ENCODE measurements at regions not wholly inside any gene's neighbourhood (a gene's known extent, or its start where the extent isn't known, plus 50 kb on each side); places are given as distances from the start of the nearest gene placed in this dataset.

GRCh38 chr6:43942011-43942442 is 172.0 kb downstream of the VEGFA start:
- no peak for DNase-seq (ENCODE audit: low spot score)
- Mint-ChIP-seq H3K27me3 (ENCODE audit: insufficient read depth) (peaks cover 4% of the 10 kb centered on the region), H3K4me3 (no peak overlapping the region), H3K4me1 (ENCODE audit: low read depth) (no peaks in the 10 kb centered on the region), H3K9me3 (peaks cover 21% of the 10 kb centered on the region), H3K36me3 (ENCODE audit: low read depth) (no peaks in the 10 kb centered on the region), H3K27ac (no peak overlapping the region)
- intact Hi-C loops (cut with micrococcal nuclease): no loop called here

DNA sequence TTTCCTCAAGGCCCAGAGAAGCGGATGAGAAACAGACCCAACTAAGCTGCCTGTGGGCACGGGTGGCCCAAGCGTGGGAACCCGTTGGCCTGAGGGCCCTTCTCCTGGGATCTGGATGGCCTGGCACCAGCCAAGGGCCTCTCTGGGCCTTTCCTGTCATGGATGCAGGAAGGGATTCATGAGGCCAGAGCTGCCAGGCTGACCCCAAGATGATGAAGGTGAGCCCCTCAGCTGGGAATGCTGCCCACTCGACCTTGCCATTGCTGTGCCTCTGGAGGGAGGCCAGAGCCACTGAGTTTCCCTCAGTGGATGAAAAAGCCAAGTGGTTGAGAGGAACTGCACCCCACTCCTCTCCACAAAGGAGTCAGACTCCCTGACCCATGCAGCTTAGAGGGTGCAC is 171.2 kb downstream of the VEGFA start:
- Mint-ChIP-seq H3K36me3 (ENCODE audit: low read depth) (no peaks in the 10 kb centered on the region), H3K4me1 (ENCODE audit: low read depth) (no peaks in the 10 kb centered on the region)

DNA sequence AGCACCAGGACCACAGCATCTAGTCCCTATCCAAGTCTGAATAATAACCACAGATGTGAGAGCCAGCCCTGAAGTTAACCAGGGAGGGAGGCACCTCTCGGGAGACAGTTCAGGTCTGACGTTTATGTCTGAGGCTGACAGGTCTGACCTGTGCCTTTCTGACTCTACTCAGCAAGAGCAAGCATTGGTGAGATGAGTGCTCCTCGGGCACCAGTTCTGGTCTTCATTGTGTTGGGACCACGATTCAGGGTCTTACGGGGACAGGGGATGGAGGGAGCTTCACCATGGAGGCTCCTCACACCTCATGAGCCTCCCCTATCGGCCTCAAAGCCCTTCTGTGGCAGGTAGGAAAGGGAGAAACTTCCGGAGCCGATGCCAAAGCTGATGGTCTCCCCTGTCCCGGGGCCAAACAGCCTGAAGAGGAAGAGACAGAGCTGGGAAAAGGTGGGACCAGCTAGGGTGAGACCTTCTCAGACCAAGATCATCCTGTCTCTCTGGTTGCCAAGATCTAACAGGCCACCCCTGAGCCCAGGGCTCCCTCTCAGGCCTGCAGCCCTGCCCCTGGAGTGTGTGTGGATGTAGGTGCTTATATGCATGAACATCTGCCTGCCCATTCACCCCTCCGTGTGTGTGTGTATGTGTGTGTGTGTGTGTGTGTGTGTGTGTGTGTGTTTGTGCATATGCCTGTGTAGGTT is 170.5 kb downstream of the VEGFA start:
- DNase-seq (ENCODE audit: low spot score): no peak
- H3K27me3 Mint-ChIP-seq (ENCODE audit: insufficient read depth): peaks cover 2% of the 10 kb centered on the region
- H3K4me1 Mint-ChIP-seq (ENCODE audit: low read depth): no peaks in the 10 kb centered on the region
- no peak overlapping the region for H3K27ac Mint-ChIP-seq
- no peak overlapping the region for H3K4me3 Mint-ChIP-seq
- no peaks in the 10 kb centered on the region for H3K36me3 Mint-ChIP-seq (ENCODE audit: low read depth)
- intact Hi-C loops (cut with micrococcal nuclease): no loop called here
- H3K9me3 Mint-ChIP-seq: peaks cover 15% of the 10 kb centered on the region

More for the DNA sequence above, 171.2 kb downstream of the VEGFA start:
- H3K4me3 Mint-ChIP-seq: no peak overlapping the region
- DNase-seq (ENCODE audit: low spot score): no peak
- peaks cover 2% of the 10 kb centered on the region for H3K27me3 Mint-ChIP-seq (ENCODE audit: insufficient read depth)
- intact Hi-C loops (cut with micrococcal nuclease): no loop called here
- peaks cover 15% of the 10 kb centered on the region for H3K9me3 Mint-ChIP-seq
- no peak overlapping the region for H3K27ac Mint-ChIP-seq

- DNase-seq (ENCODE audit: low spot score): no peak
- no peaks in the 10 kb centered on the region for H3K4me1 Mint-ChIP-seq (ENCODE audit: low read depth)
- intact Hi-C loops (cut with micrococcal nuclease): no loop called here
- no peak overlapping the region for H3K27ac Mint-ChIP-seq
- no peaks in the 10 kb centered on the region for H3K36me3 Mint-ChIP-seq (ENCODE audit: low read depth)
- H3K4me3 Mint-ChIP-seq: no peak overlapping the region
- H3K27me3 Mint-ChIP-seq (ENCODE audit: insufficient read depth): peaks cover 2% of the 10 kb centered on the region
- peaks cover 11% of the 10 kb centered on the region for H3K9me3 Mint-ChIP-seq
Observed at GRCh38 chr6:43940071-43940392, 170.0 kb downstream of the VEGFA start.

- Mint-ChIP-seq H3K4me1 (ENCODE audit: low read depth) (no peaks in the 10 kb centered on the region), H3K4me3 (no peak overlapping the region), H3K36me3 (ENCODE audit: low read depth) (no peaks in the 10 kb centered on the region), H3K27ac (no peak overlapping the region), H3K9me3 (peaks cover 6% of the 10 kb centered on the region), H3K27me3 (ENCODE audit: insufficient read depth) (peaks cover 2% of the 10 kb centered on the region)
- intact Hi-C loops (cut with micrococcal nuclease): no loop called here
- DNase-seq (ENCODE audit: low spot score): no peak
Observed at GRCh38 chr6:43939281-43940070, 169.5 kb downstream of the VEGFA start.

- Mint-ChIP-seq H3K36me3 (ENCODE audit: low read depth) (no peaks in the 10 kb centered on the region), H3K4me3 (no peak overlapping the region), H3K27me3 (ENCODE audit: insufficient read depth) (no peaks in the 10 kb centered on the region), H3K27ac (no peak overlapping the region), H3K4me1 (ENCODE audit: low read depth) (no peaks in the 10 kb centered on the region), H3K9me3 (no peaks in the 10 kb centered on the region)
- intact Hi-C loops (cut with micrococcal nuclease): no loop called here
- DNase-seq (ENCODE audit: low spot score): no peak
Observed at GRCh38 chr6:43938178-43939105, 168.4 kb downstream of the VEGFA start.

- no peak for DNase-seq (ENCODE audit: low spot score)
- Mint-ChIP-seq H3K4me3 (no peak overlapping the region), H3K4me1 (ENCODE audit: low read depth) (no peaks in the 10 kb centered on the region), H3K27ac (no peak overlapping the region), H3K36me3 (ENCODE audit: low read depth) (no peaks in the 10 kb centered on the region), H3K9me3 (no peaks in the 10 kb centered on the region), H3K27me3 (ENCODE audit: insufficient read depth) (no peaks in the 10 kb centered on the region)
- intact Hi-C loops (cut with micrococcal nuclease): no loop called here
Observed at GRCh38 chr6:43937236-43938177, 167.5 kb downstream of the VEGFA start.

DNA sequence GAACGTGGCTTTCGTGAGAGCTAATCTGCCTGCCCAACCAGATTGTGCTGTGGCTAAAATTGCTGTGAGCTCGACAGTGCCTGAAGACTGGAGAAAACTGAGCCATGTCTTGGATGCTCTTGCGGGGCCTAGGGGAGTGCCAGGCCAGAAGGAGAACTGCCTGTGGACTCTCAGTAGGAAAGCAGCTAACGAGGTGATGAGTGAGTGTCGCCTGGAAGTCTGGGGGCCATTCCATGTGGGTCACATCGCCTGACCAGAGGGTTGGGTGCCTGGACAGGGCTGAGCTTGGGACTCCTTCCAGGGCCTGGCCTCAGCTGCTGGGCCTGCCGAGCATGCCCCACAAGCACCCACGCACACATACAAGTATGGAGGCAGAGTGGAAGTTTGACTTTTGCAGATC is 166.5 kb downstream of the VEGFA start:
- H3K27me3 Mint-ChIP-seq (ENCODE audit: insufficient read depth): no peaks in the 10 kb centered on the region
- no peaks in the 10 kb centered on the region for H3K9me3 Mint-ChIP-seq
- intact Hi-C loops (cut with micrococcal nuclease): no loop called here
- no peaks in the 10 kb centered on the region for H3K36me3 Mint-ChIP-seq (ENCODE audit: low read depth)
- H3K4me3 Mint-ChIP-seq: no peak overlapping the region
- no peak overlapping the region for H3K27ac Mint-ChIP-seq
- no peaks in the 10 kb centered on the region for H3K4me1 Mint-ChIP-seq (ENCODE audit: low read depth)
- no peak for DNase-seq (ENCODE audit: low spot score)

- DNase-seq (ENCODE audit: low spot score): no peak
- no peak overlapping the region for H3K27ac Mint-ChIP-seq
- intact Hi-C loops (cut with micrococcal nuclease): no loop called here
- H3K4me3 Mint-ChIP-seq: no peak overlapping the region
- H3K36me3 Mint-ChIP-seq (ENCODE audit: low read depth): no peaks in the 10 kb centered on the region
- no peaks in the 10 kb centered on the region for H3K9me3 Mint-ChIP-seq
- no peaks in the 10 kb centered on the region for H3K27me3 Mint-ChIP-seq (ENCODE audit: insufficient read depth)
- H3K4me1 Mint-ChIP-seq (ENCODE audit: low read depth): no peaks in the 10 kb centered on the region
Observed at GRCh38 chr6:43935921-43936439, 166.0 kb downstream of the VEGFA start.

DNA sequence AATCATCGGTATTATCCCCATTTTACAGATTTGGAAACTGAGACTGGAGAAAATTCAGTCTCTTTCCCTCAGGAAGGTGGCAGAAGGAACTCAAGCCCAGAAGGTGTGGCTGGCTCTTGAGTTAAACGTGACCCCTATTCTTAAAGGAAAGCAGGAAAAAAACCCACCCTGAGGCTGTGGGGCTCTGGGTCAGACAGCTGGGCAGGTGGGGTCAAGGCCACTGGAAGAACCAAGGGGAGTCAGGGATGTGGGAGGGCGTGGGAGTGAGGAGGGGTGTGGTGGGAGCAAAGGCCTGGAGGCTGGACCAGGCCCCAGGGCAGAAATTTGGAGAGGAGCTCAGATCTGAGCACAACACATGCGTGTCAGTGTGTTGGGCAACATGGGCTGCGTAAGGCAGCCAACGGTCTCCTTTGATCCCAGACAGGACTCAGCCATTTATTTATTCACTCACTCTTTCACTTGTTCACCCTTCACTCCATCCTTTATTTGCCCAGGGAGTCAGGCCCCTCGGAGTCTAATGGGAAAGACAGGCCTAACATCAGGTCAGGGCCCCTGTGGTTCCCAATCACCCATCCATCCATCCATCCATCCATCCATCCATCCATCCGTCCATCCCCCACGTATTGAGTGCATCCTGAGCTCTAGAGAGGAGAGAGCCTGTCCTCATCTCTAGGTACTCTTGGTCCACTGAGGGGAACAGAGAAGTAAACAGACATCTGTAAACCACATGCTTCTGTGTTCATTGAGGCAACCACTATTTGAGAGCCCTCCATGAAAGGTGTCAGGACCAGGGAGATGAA is 165.0 kb downstream of the VEGFA start:
- H3K27me3 Mint-ChIP-seq (ENCODE audit: insufficient read depth): no peaks in the 10 kb centered on the region
- no peak overlapping the region for H3K27ac Mint-ChIP-seq
- DNase-seq (ENCODE audit: low spot score): no peak
- intact Hi-C loops (cut with micrococcal nuclease): no loop called here
- H3K4me3 Mint-ChIP-seq: no peak overlapping the region
- H3K4me1 Mint-ChIP-seq (ENCODE audit: low read depth): no peaks in the 10 kb centered on the region
- H3K36me3 Mint-ChIP-seq (ENCODE audit: low read depth): no peaks in the 10 kb centered on the region
- no peaks in the 10 kb centered on the region for H3K9me3 Mint-ChIP-seq

- Mint-ChIP-seq H3K4me3 (no peak overlapping the region), H3K9me3 (no peaks in the 10 kb centered on the region), H3K4me1 (ENCODE audit: low read depth) (no peaks in the 10 kb centered on the region), H3K36me3 (ENCODE audit: low read depth) (no peaks in the 10 kb centered on the region), H3K27me3 (ENCODE audit: insufficient read depth) (no peaks in the 10 kb centered on the region), H3K27ac (no peak overlapping the region)
- DNase-seq (ENCODE audit: low spot score): no peak
- intact Hi-C loops (cut with micrococcal nuclease): no loop called here
Observed at GRCh38 chr6:43934183-43934802, 164.3 kb downstream of the VEGFA start.

Measured in activated T-helper 1 cell treated with anti-CD3 and anti-CD28 coated beads, Interleukin-12 subunit alpha, Interleukin-12 subunit beta, Interleukin-2, Interleukin-4 antibody, amounts not matched to agents 30 ng/mL and 10 ng/mL and 1 ng/mL, durations not matched to agents 14 hours and 24 hours and 36 hours (primary cell).